AG09309 (cell line): ENCODE measurements at regions not wholly inside any gene's neighbourhood (a gene's known extent, or its start where the extent isn't known, plus 50 kb on each side); places are given as distances from the start of the nearest gene placed in this dataset.

ENCODE experiments used
- DNase-seq: peaks from one replicate; pipeline ENCODE4 v3.0.0-alpha.2; 2010; ENCODE audit warnings: low read depth
- H3K4me3 ChIP-seq: 2 replicates; pipeline ENCODE4 v1.5.1; 2011; ENCODE audit warnings: mild to moderate bottlenecking, low read depth, low read length, moderate library complexity; ENCODE audit not compliant: control insufficient read depth
- CTCF ChIP-seq: IDR thresholded peaks from 2 replicates; pipeline ENCODE4 v1.5.1; 2011; ENCODE audit warnings: mild to moderate bottlenecking, low read depth, low read length, inconsistent platforms; ENCODE audit not compliant: insufficient read depth, control insufficient read depth; ENCODE audit errors: missing control alignments

- no peak overlapping the region for H3K4me3 ChIP-seq
- TF ChIP-seq CTCF: no peak
- no peak for DNase-seq
Observed at GRCh38 chr10:85542936-85543730, 823.5 kb downstream of the GRID1 start.

DNA sequence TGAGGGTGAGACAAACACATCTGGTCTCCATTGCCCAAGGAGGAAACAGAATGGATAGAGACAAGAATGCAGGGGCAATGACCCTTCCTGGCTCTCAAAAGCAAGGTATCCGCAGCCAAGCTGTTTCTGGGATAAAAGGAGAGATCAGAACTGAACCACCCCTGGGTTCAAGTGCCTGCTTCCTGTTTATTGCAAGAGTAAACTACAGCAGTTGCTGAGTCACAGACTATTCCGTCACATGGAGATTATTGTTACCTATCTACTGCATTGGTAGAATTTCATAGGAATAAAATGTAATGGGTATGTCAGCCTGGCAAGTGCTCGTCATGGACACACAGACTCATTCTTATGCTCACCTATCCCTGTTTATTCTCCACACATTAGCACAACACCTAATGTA lies 821.6 kb downstream of the GRID1 start:
- TF ChIP-seq CTCF: no peak
- no peak for DNase-seq
- no peak overlapping the region for H3K4me3 ChIP-seq

GRCh38 chr10:85545874-85546273 lies 820.7 kb downstream of the GRID1 start:
- H3K4me3 ChIP-seq: no peak overlapping the region
- TF ChIP-seq CTCF: no peak
- no peak for DNase-seq

GRCh38 chr10:85547460-85548023 lies 819.1 kb downstream of the GRID1 start:
- H3K4me3 ChIP-seq: no peak overlapping the region
- no peak for DNase-seq
- TF ChIP-seq CTCF: no peak

- peak; percentile 6 for TF ChIP-seq CTCF
- H3K4me3 ChIP-seq: no peak overlapping the region
- DNase-seq: no peak
Observed at GRCh38 chr10:85548034-85548433, 818.6 kb downstream of the GRID1 start.
